H1 (cell line): ENCODE measurements at regions not wholly inside any gene's neighbourhood (a gene's known extent, or its start where the extent isn't known, plus 50 kb on each side); places are given as distances from the start of the nearest gene placed in this dataset.

ENCODE experiments used
- CTCF ChIA-PET: fragments of 300-600 bp; sonication (Branson Sonifier 250); formaldehyde crosslinking; loops from one replicate; lab custom pipeline; 2021; ENCODE audit not compliant: partially characterized antibody; lab: Charles Lee
- POLR2A ChIA-PET: fragments of 300-600 bp; sonication (Branson Sonifier 250); formaldehyde crosslinking; loops from one replicate; lab custom pipeline; 2021; ENCODE audit warnings: inconsistent platforms; ENCODE audit not compliant: partially characterized antibody; lab: Charles Lee
- DNase-seq, 2 experiments: peaks; one replicate each; pipeline versions ENCODE4 v3.0.0 to v3.0.0-alpha.2; 2010 to 2022; ENCODE audit warnings: low spot score in 2 of 2, low read depth in 1 of 2, mixed read lengths in 1 of 2
- FAIRE-seq: peaks from 2 replicates; lab custom pipeline; 2011; peaks lifted over from hg19 to GRCh38; lab: Jason Lieb, UNC
- H2AFZ ChIP-seq: 2 replicates; pipeline ENCODE4 v1.8.1; 2012; ENCODE audit warnings: low read length, inconsistent platforms
- H2AK5ac ChIP-seq: 2 replicates; pipeline ENCODE4 v1.6.1; 2013; ENCODE audit warnings: low read depth, low read length
- H2BK120ac ChIP-seq: replicated peaks from 2 replicates; pipeline ENCODE3; 2013; ENCODE audit warnings: low read depth, low read length, inconsistent platforms
- H2BK12ac ChIP-seq: 2 replicates; pipeline ENCODE4 v1.6.1; 2013; ENCODE audit warnings: low read depth, low read length
- H2BK15ac ChIP-seq: 2 replicates; pipeline ENCODE4 v1.6.1; 2013; ENCODE audit warnings: low read length
- H2BK20ac ChIP-seq: 2 replicates; pipeline ENCODE4 v1.6.1; 2013; ENCODE audit warnings: low read length
- H2BK5ac ChIP-seq: 2 replicates; pipeline ENCODE4 v1.6.1; 2013; ENCODE audit warnings: low read depth, low read length
- H3K14ac ChIP-seq: 2 replicates; pipeline ENCODE4 v1.6.1; 2013; ENCODE audit warnings: inconsistent platforms; ENCODE audit not compliant: insufficient read length
- H3K18ac ChIP-seq: 2 replicates; pipeline ENCODE4 v1.6.1; 2013; ENCODE audit warnings: low read length; ENCODE audit errors: extremely low read depth
- H3K23ac ChIP-seq: 2 replicates; pipeline ENCODE4 v1.6.1; 2013; ENCODE audit warnings: inconsistent platforms; ENCODE audit not compliant: insufficient read length
- H3K23me2 ChIP-seq: 2 replicates; pipeline ENCODE4 v1.6.1; 2013; ENCODE audit warnings: low read depth, low read length
- H3K27ac ChIP-seq: 2 replicates; pipeline ENCODE4 v1.6.1; 2011; ENCODE audit warnings: low read depth, low read length, inconsistent platforms
- H3K27me3 ChIP-seq, 4 experiments: replicated peaks in 1 of 4; 1 replicate in 1 of 4; 2 replicates in 3 of 4; pipeline versions ENCODE4 v1.6.1 to v1.8.1; 2011 to 2013; ENCODE audit warnings: low read length in 3 of 4, mild to moderate bottlenecking in 3 of 4, inconsistent platforms in 2 of 4, mixed read lengths in 2 of 4, moderate library complexity in 1 of 4; ENCODE audit not compliant: control insufficient read depth in 3 of 4, insufficient read depth in 3 of 4; ENCODE audit errors: extremely low read depth in 1 of 4
- H3K36me3 ChIP-seq, 4 experiments: 2 replicates each; pipeline versions ENCODE4 v1.6.1 to v1.8.1; 2011 to 2013; ENCODE audit warnings: mild to moderate bottlenecking in 4 of 4, low read length in 3 of 4, moderate library complexity in 2 of 4, control low read depth in 1 of 4, inconsistent platforms in 1 of 4; ENCODE audit not compliant: insufficient read depth in 4 of 4, control insufficient read depth in 2 of 4
- H3K4ac ChIP-seq: replicated peaks from 2 replicates; pipeline ENCODE3; 2013; ENCODE audit warnings: low read length, low read depth, mixed read lengths, inconsistent platforms; ENCODE audit not compliant: insufficient read length
- H3K4me1 ChIP-seq, 4 experiments: replicated peaks in 1 of 4; 1 replicate in 1 of 4; 2 replicates in 3 of 4; pipeline versions ENCODE4 v1.6.1 to v1.8.1; 2011 to 2013; ENCODE audit warnings: low read length in 3 of 4, inconsistent platforms in 2 of 4, mixed read lengths in 1 of 4; ENCODE audit not compliant: insufficient read depth in 4 of 4, control insufficient read depth in 3 of 4
- H3K4me2 ChIP-seq, 2 experiments: 2 replicates each; pipeline versions ENCODE4 v1.6.1 to v1.8.1; 2011 to 2013; ENCODE audit warnings: low read depth in 2 of 2, low read length in 2 of 2, control low read depth in 1 of 2, inconsistent platforms in 1 of 2, mild to moderate bottlenecking in 1 of 2; ENCODE audit not compliant: insufficient read depth in 1 of 2
- H3K4me3 ChIP-seq, 4 experiments: fragments of 200-600, 300-600 bp in 1 of 4; sonication (generic), shearing (Covaris generic), sonication (Bioruptor Twin) in 1 of 4; 2 replicates each; pipeline versions ENCODE4 v1.5.1 to v1.8.1; 2011 to 2016; ENCODE audit warnings: low read length in 4 of 4, low read depth in 3 of 4, control low read depth in 2 of 4, inconsistent platforms in 2 of 4, mild to moderate bottlenecking in 2 of 4, mixed read lengths in 1 of 4, moderate library complexity in 1 of 4; ENCODE audit not compliant: insufficient read depth in 2 of 4; ENCODE audit errors: extremely low read depth in 1 of 4
- H3K56ac ChIP-seq: replicated peaks from 2 replicates; pipeline ENCODE3; 2013; ENCODE audit warnings: low read depth, mild to moderate bottlenecking, mixed read lengths, low read length, inconsistent platforms; ENCODE audit not compliant: insufficient read length
- H3K79me1 ChIP-seq: 2 replicates; pipeline ENCODE4 v1.6.1; 2013; ENCODE audit warnings: low read depth, low read length, control low read depth
- H3K79me2 ChIP-seq, 2 experiments: 2 replicates each; pipeline versions ENCODE4 v1.6.1 to v1.8.1; 2012 to 2013; ENCODE audit warnings: low read length in 2 of 2, mild to moderate bottlenecking in 2 of 2, inconsistent platforms in 1 of 2; ENCODE audit not compliant: insufficient read depth in 2 of 2, control insufficient read depth in 1 of 2
- H3K9ac ChIP-seq, 4 experiments: replicated peaks in 1 of 4; 1 replicate in 1 of 4; 2 replicates in 3 of 4; pipeline versions ENCODE4 v1.6.1 to v1.8.1; 2011 to 2013; ENCODE audit warnings: low read depth in 3 of 4, low read length in 3 of 4, control low read depth in 2 of 4, mild to moderate bottlenecking in 2 of 4, moderate library complexity in 2 of 4, inconsistent platforms in 1 of 4; ENCODE audit errors: extremely low read depth in 1 of 4
- H3K9me3 ChIP-seq, 2 experiments: 2 replicates each; pipeline versions ENCODE4 v1.6.1 to v1.8.1; 2012 to 2013; ENCODE audit warnings: mild to moderate bottlenecking in 2 of 2, moderate library complexity in 2 of 2, control low read depth in 1 of 2, inconsistent platforms in 1 of 2, low read depth in 1 of 2, low read length in 1 of 2, mixed read lengths in 1 of 2; ENCODE audit not compliant: insufficient read depth in 2 of 2
- H4K20me1 ChIP-seq, 2 experiments: replicated peaks in 1 of 2; 2 replicates each; pipeline versions ENCODE3 to v1.8.1; 2011 to 2013; ENCODE audit warnings: inconsistent platforms in 2 of 2, low read length in 2 of 2, mild to moderate bottlenecking in 1 of 2; ENCODE audit not compliant: insufficient read depth in 2 of 2, control insufficient read depth in 1 of 2
- H4K5ac ChIP-seq: 2 replicates; pipeline ENCODE4 v1.6.1; 2013; ENCODE audit warnings: low read length, low read depth, mixed read lengths, inconsistent platforms; ENCODE audit not compliant: insufficient read length
- H4K8ac ChIP-seq: 2 replicates; pipeline ENCODE4 v1.8.0; 2013; ENCODE audit warnings: mild to moderate bottlenecking, moderate library complexity, low read length, inconsistent platforms; ENCODE audit not compliant: insufficient read depth; ENCODE audit errors: extremely low read depth
- H4K91ac ChIP-seq: replicated peaks from 2 replicates; pipeline ENCODE3; 2013; ENCODE audit warnings: low read length, mixed read lengths, inconsistent platforms; ENCODE audit not compliant: insufficient read length
- ASH2L ChIP-seq: fragments of 200-600, 300-600 bp; sonication (generic); IDR thresholded peaks from one replicate; pipeline ENCODE4 v1.7.1; 2017; ENCODE audit warnings: low read length
- KDM5A ChIP-seq: fragments of 200-600 bp; IDR thresholded peaks from 2 replicates; pipeline ENCODE4 v1.7.1; 2012; ENCODE audit warnings: mild to moderate bottlenecking, low read length, inconsistent platforms, mixed read lengths
- POU5F1 ChIP-seq: IDR thresholded peaks from 2 replicates; pipeline ENCODE4 v1.6.1; 2011; ENCODE audit warnings: low read depth, mild to moderate bottlenecking, low read length, moderate library complexity
- RXRA ChIP-seq: IDR thresholded peaks from 2 replicates; pipeline ENCODE4 v1.6.1; 2011; ENCODE audit warnings: low read depth, mild to moderate bottlenecking, low read length, moderate library complexity; ENCODE audit not compliant: insufficient read depth
- SUZ12 ChIP-seq: fragments of 200-600 bp; sonication (generic); IDR thresholded peaks from 2 replicates; pipeline ENCODE4 v1.6.1; 2012; ENCODE audit warnings: mild to moderate bottlenecking, inconsistent platforms, low read length, moderate library complexity, mixed read lengths
- TBP ChIP-seq: IDR thresholded peaks from 2 replicates; pipeline ENCODE4 v1.6.1; 2011; ENCODE audit warnings: low read depth, low read length, improper control_type of control experiment
- WGBS, 2 experiments: shearing (Covaris generic) in 1 of 2; methylation state at CpG; one replicate each; pipeline versions ENCODE4 v1.1.6 to v1.1.7; 2013 to 2015; ENCODE audit warnings: low lambda C conversion rate in 2 of 2, mixed read lengths in 2 of 2, inconsistent platforms in 1 of 2, low coverage in 1 of 2, missing lambda C conversion rate in 1 of 2; ENCODE audit not compliant: insufficient replicate concordance in 2 of 2, insufficient coverage in 1 of 2, insufficient read length in 1 of 2; ENCODE audit errors: extremely low coverage in 1 of 2, missing lambda C conversion rate in 1 of 2; 5-methylcytosine and 5-hydroxymethylcytosine counted together
- TF ChIP-seq, protein P1 (sequence below): IDR thresholded peaks from 2 replicates; pipeline ENCODE4 v1.6.1; 2012; ENCODE audit warnings: low read length, inconsistent platforms

- no peaks in the 10 kb centered on the region; the same call in 1 of the 2 replicates for H3K23me2 ChIP-seq
- TF ChIP-seq KDM5A = no peak
- TF ChIP-seq SUZ12 = no peak
- TF ChIP-seq, protein P1, sequence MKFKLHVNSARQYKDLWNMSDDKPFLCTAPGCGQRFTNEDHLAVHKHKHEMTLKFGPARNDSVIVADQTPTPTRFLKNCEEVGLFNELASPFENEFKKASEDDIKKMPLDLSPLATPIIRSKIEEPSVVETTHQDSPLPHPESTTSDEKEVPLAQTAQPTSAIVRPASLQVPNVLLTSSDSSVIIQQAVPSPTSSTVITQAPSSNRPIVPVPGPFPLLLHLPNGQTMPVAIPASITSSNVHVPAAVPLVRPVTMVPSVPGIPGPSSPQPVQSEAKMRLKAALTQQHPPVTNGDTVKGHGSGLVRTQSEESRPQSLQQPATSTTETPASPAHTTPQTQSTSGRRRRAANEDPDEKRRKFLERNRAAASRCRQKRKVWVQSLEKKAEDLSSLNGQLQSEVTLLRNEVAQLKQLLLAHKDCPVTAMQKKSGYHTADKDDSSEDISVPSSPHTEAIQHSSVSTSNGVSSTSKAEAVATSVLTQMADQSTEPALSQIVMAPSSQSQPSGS = no peak
- TF ChIP-seq POU5F1 = no peak
- no peak for TF ChIP-seq RXRA
- no peak for TF ChIP-seq TBP
- TF ChIP-seq ASH2L = no peak
- no peaks in the 10 kb centered on the region for H4K20me1 ChIP-seq
- no peak overlapping the region for H2AFZ ChIP-seq
- H3K56ac ChIP-seq = no peak overlapping the region
- no peak overlapping the region for H3K18ac ChIP-seq
- H2BK12ac ChIP-seq = no peak overlapping the region
- WGBS, 2 experiments = 97% methylated on average over 4 of the region's 4 CpGs; no CpG with 5 or more reads in 1 of the 2 experiments
- H3K79me2 ChIP-seq = no peaks in the 10 kb centered on the region
- no peak overlapping the region for H4K8ac ChIP-seq
- no peak overlapping the region for H3K9ac ChIP-seq
- no peaks in the 10 kb centered on the region for H3K79me1 ChIP-seq
- no peaks in the 10 kb centered on the region for H3K9me3 ChIP-seq
- no peak overlapping the region for H4K5ac ChIP-seq
- no peak overlapping the region for H3K4ac ChIP-seq
- H2BK15ac ChIP-seq = no peak overlapping the region
- H3K27me3 ChIP-seq = 0 out of 7 replicates have a peak, but pooled peaks cover 0 to 2% (median 0%) of the 10 kb centered on the region in 4 experiments
- no peak overlapping the region for H2AK5ac ChIP-seq
- ChIA-PET CTCF (interaction anchor here (0.7 to 14.3 kb wide), 3 partner anchors 13 to 29 kb away, joined by 3 to 145 read pairs (median 3); no protein-coding TSS in a partner anchor), POLR2A (no interaction called here)
- H2BK20ac ChIP-seq = no peak overlapping the region
- H3K4me3 ChIP-seq = no peak overlapping the region
- no peak overlapping the region for H3K14ac ChIP-seq
- no peak overlapping the region for H3K4me2 ChIP-seq
- no peak overlapping the region for H2BK5ac ChIP-seq
- FAIRE-seq = no peak
- H3K36me3 ChIP-seq = no peaks in the 10 kb centered on the region
- no peak overlapping the region for H3K23ac ChIP-seq
- H4K91ac ChIP-seq = no peak overlapping the region
- DNase-seq = no peak
- no peak overlapping the region for H3K27ac ChIP-seq
- H2BK120ac ChIP-seq = no peak overlapping the region
- H3K4me1 ChIP-seq = no peaks in the 10 kb centered on the region
These were observed 116.7 kb downstream of the IRX5 start for GRCh38 chr16:55047331-55047730.
